H9 (cell line): ENCODE measurements at regions not wholly inside any gene's neighbourhood (a gene's known extent, or its start where the extent isn't known, plus 50 kb on each side); places are given as distances from the start of the nearest gene placed in this dataset.

Experiments
- DNase-seq: peaks from one replicate; pipeline ENCODE4 v3.0.0-alpha.2; 2017
- H2AFZ ChIP-seq: one replicate; pipeline ENCODE4 v1.6.1; 2013; ENCODE audit warnings: mild to moderate bottlenecking, low read length, control low read depth, moderate library complexity
- H2AK5ac ChIP-seq: 2 replicates; pipeline ENCODE4 v1.6.1; 2013; ENCODE audit warnings: low read length, control low read depth, mixed read lengths; ENCODE audit not compliant: insufficient read length
- H2BK120ac ChIP-seq: one replicate; pipeline ENCODE4 v1.6.1; 2013; ENCODE audit warnings: low read depth, mild to moderate bottlenecking, low read length, control low read depth, inconsistent platforms; ENCODE audit not compliant: poor library complexity, severe bottlenecking
- H2BK12ac ChIP-seq: 2 replicates; pipeline ENCODE4 v1.6.1; 2013; ENCODE audit warnings: low read length, control low read depth, mixed read lengths, low read depth; ENCODE audit not compliant: insufficient read length
- H2BK15ac ChIP-seq: 2 replicates; pipeline ENCODE4 v1.6.1; 2013; ENCODE audit warnings: low read depth, low read length, control low read depth
- H2BK20ac ChIP-seq: one replicate; pipeline ENCODE4 v1.6.1; 2013; ENCODE audit warnings: low read depth, mild to moderate bottlenecking, low read length, control low read depth, inconsistent platforms; ENCODE audit not compliant: poor library complexity, severe bottlenecking
- H2BK5ac ChIP-seq: 2 replicates; pipeline ENCODE4 v1.6.1; 2013; ENCODE audit warnings: low read length, control low read depth, mixed read lengths; ENCODE audit not compliant: insufficient read length
- H3K14ac ChIP-seq: 2 replicates; pipeline ENCODE4 v1.6.1; 2013; ENCODE audit warnings: low read length, control low read depth; ENCODE audit not compliant: insufficient read depth
- H3K18ac ChIP-seq: 2 replicates; pipeline ENCODE4 v1.6.1; 2013; ENCODE audit warnings: low read depth, mild to moderate bottlenecking, mixed read lengths, low read length, control low read depth; ENCODE audit not compliant: insufficient read length
- H3K23ac ChIP-seq: 2 replicates; pipeline ENCODE4 v1.6.1; 2013; ENCODE audit warnings: low read length, control low read depth, mixed read lengths, low read depth; ENCODE audit not compliant: insufficient read length
- H3K23me2 ChIP-seq: 2 replicates; pipeline ENCODE4 v1.6.1; 2013; ENCODE audit warnings: low read depth, mild to moderate bottlenecking, mixed read lengths, low read length, control low read depth; ENCODE audit not compliant: insufficient read length, poor library complexity, severe bottlenecking
- H3K27ac ChIP-seq: 2 replicates; pipeline ENCODE4 v1.5.1; 2013; ENCODE audit warnings: low read length, control low read depth, mixed read lengths, low read depth; ENCODE audit not compliant: insufficient read length
- H3K27me3 ChIP-seq: 2 replicates; pipeline ENCODE4 v1.6.1; 2013; ENCODE audit warnings: low read length, control low read depth, inconsistent platforms; ENCODE audit not compliant: insufficient read depth
- H3K4ac ChIP-seq: 2 replicates; pipeline ENCODE4 v1.6.1; 2013; ENCODE audit warnings: low read depth, mild to moderate bottlenecking, control low read depth, inconsistent platforms, low read length, moderate library complexity
- H3K4me1 ChIP-seq: 2 replicates; pipeline ENCODE4 v1.6.1; 2013; ENCODE audit warnings: low read length, control low read depth, inconsistent platforms; ENCODE audit not compliant: insufficient read depth
- H3K4me2 ChIP-seq: 2 replicates; pipeline ENCODE4 v1.6.1; 2013; ENCODE audit warnings: low read length, control low read depth, mixed read lengths; ENCODE audit not compliant: insufficient read length, insufficient read depth
- H3K56ac ChIP-seq: 2 replicates; pipeline ENCODE4 v1.6.1; 2013; ENCODE audit warnings: low read depth, mild to moderate bottlenecking, mixed read lengths, low read length, control low read depth; ENCODE audit not compliant: insufficient read length
- H3K79me1 ChIP-seq: 2 replicates; pipeline ENCODE4 v1.6.1; 2013; ENCODE audit warnings: low read depth, mild to moderate bottlenecking, moderate library complexity, low read length, control low read depth, inconsistent platforms; ENCODE audit not compliant: insufficient read depth, poor library complexity, severe bottlenecking
- H3K79me2 ChIP-seq: 2 replicates; pipeline ENCODE4 v1.6.1; 2013; ENCODE audit warnings: low read length, control low read depth, inconsistent platforms; ENCODE audit not compliant: insufficient read depth
- H3K9ac ChIP-seq: 2 replicates; pipeline ENCODE4 v1.6.1; 2013; ENCODE audit warnings: low read length, control low read depth, mixed read lengths; ENCODE audit not compliant: insufficient read length; ENCODE audit errors: extremely low read depth
- H3K9me3 ChIP-seq: one replicate; pipeline ENCODE4 v1.6.1; 2013; ENCODE audit warnings: low read depth, low read length, inconsistent platforms; ENCODE audit not compliant: control insufficient read depth
- H3T11ph ChIP-seq: one replicate; pipeline ENCODE4 v1.6.1; 2013; ENCODE audit warnings: mild to moderate bottlenecking, low read length, control low read depth, inconsistent platforms
- H4K20me1 ChIP-seq: one replicate; pipeline ENCODE4 v1.6.1; 2013; ENCODE audit not compliant: control insufficient read depth, insufficient read length, insufficient read depth
- H4K5ac ChIP-seq: 2 replicates; pipeline ENCODE4 v1.6.1; 2013; ENCODE audit warnings: low read depth, mild to moderate bottlenecking, mixed read lengths, low read length, control low read depth; ENCODE audit not compliant: insufficient read length
- H4K8ac ChIP-seq: replicated peaks from 2 replicates; pipeline ENCODE4 v1.6.1; 2013; ENCODE audit warnings: low read length, control low read depth, mixed read lengths, low read depth; ENCODE audit not compliant: insufficient read length
- H4K91ac ChIP-seq: 2 replicates; pipeline ENCODE4 v1.6.1; 2013; ENCODE audit warnings: low read depth, mild to moderate bottlenecking, moderate library complexity, mixed read lengths, low read length, control low read depth; ENCODE audit not compliant: insufficient read length
- H3K27ac Mint-ChIP-seq, 3 experiments: 2 replicates in 2 of 3; 3 replicates in 1 of 3; pipeline ENCODE4 v1.8.0; 2020 to 2021; ENCODE audit warnings: mixed read lengths in 3 of 3, mild to moderate bottlenecking in 1 of 3, moderate library complexity in 1 of 3
- H3K27me3 Mint-ChIP-seq: 2 replicates; pipeline ENCODE4 v1.8.0; 2021; ENCODE audit warnings: low read depth, mild to moderate bottlenecking, moderate library complexity, mixed read lengths
- H3K36me3 Mint-ChIP-seq, 3 experiments: 2 replicates in 2 of 3; 3 replicates in 1 of 3; pipeline ENCODE4 v1.8.0; 2020 to 2021; ENCODE audit warnings: low read depth in 3 of 3, mixed read lengths in 3 of 3; ENCODE audit not compliant: insufficient read depth in 1 of 3
- H3K4me1 Mint-ChIP-seq, 2 experiments: 2 replicates each; pipeline ENCODE4 v1.8.0; 2020; ENCODE audit warnings: mixed read lengths in 2 of 2
- H3K4me3 Mint-ChIP-seq, 2 experiments: 2 replicates in 1 of 2; 3 replicates in 1 of 2; pipeline ENCODE4 v1.8.0; 2020 to 2021; ENCODE audit warnings: mild to moderate bottlenecking in 2 of 2, mixed read lengths in 2 of 2, moderate library complexity in 1 of 2
- H3K9me3 Mint-ChIP-seq, 2 experiments: 2 replicates in 1 of 2; 3 replicates in 1 of 2; pipeline ENCODE4 v1.8.0; 2020; ENCODE audit warnings: mild to moderate bottlenecking in 2 of 2, mixed read lengths in 2 of 2, moderate library complexity in 1 of 2
- WGBS: extraction: QIAGEN DNeasy Blood & Tissue Kit; methylation state at CpG from one replicate; pipeline ENCODE4 v1.1.7; 2013; ENCODE audit warnings: missing lambda C conversion rate, low lambda C conversion rate, mixed read lengths; ENCODE audit not compliant: insufficient read length; ENCODE audit errors: extremely low coverage; 5-methylcytosine and 5-hydroxymethylcytosine counted together
- TF ChIP-seq, protein P1 (sequence below): fragments of 200-600 bp; sonication (generic); conservative IDR thresholded peaks from 3 replicates; pipeline ENCODE4 v1.8.0; 2021; ENCODE audit warnings: antibody characterized with exemption, mild to moderate bottlenecking

GRCh38 chr16:74064120-74064735 lies 232.4 kb upstream of the PSMD7 start:
- Histone ChIP-seq H3K27ac (no peak overlapping the region), H3K14ac (no peak overlapping the region), H3K9ac (no peak overlapping the region), H2BK12ac (no peak overlapping the region), H4K91ac (no peak overlapping the region), H3K79me2 (no peaks in the 10 kb centered on the region), H3K18ac (no peak overlapping the region), H2AFZ (no peak overlapping the region), H3K56ac (no peak overlapping the region), H3K4ac (no peak overlapping the region), H3K4me1 (0 out of 2 replicates have a peak, but pooled peaks cover 2% of the 10 kb centered on the region), H3K27me3 (no peaks in the 10 kb centered on the region), H3K23me2 (no peaks in the 10 kb centered on the region), H2BK20ac (no peak overlapping the region), H2AK5ac (no peak overlapping the region), H3T11ph (no peak overlapping the region), H3K23ac (no peak overlapping the region), H4K20me1 (no peaks in the 10 kb centered on the region), H2BK120ac (no peak overlapping the region), H3K4me2 (no peak overlapping the region), H2BK5ac (no peak overlapping the region), H2BK15ac (no peak overlapping the region), H3K9me3 (no peaks in the 10 kb centered on the region), H3K79me1 (no peaks in the 10 kb centered on the region), H4K8ac (no peak overlapping the region), H4K5ac (no peak overlapping the region)
- no peaks in the 10 kb centered on the region for H3K36me3 Mint-ChIP-seq
- no CpG with 5 or more reads among the region's 5 CpGs for WGBS
- no peak overlapping the region for H3K4me3 Mint-ChIP-seq
- H3K4me1 Mint-ChIP-seq, result peaks cover 26 to 33% of the 10 kb centered on the region in 2 experiments
- no peak for DNase-seq
- H3K27me3 Mint-ChIP-seq, result no peaks in the 10 kb centered on the region
- no peak overlapping the region for H3K27ac Mint-ChIP-seq
- TF ChIP-seq, protein P1, sequence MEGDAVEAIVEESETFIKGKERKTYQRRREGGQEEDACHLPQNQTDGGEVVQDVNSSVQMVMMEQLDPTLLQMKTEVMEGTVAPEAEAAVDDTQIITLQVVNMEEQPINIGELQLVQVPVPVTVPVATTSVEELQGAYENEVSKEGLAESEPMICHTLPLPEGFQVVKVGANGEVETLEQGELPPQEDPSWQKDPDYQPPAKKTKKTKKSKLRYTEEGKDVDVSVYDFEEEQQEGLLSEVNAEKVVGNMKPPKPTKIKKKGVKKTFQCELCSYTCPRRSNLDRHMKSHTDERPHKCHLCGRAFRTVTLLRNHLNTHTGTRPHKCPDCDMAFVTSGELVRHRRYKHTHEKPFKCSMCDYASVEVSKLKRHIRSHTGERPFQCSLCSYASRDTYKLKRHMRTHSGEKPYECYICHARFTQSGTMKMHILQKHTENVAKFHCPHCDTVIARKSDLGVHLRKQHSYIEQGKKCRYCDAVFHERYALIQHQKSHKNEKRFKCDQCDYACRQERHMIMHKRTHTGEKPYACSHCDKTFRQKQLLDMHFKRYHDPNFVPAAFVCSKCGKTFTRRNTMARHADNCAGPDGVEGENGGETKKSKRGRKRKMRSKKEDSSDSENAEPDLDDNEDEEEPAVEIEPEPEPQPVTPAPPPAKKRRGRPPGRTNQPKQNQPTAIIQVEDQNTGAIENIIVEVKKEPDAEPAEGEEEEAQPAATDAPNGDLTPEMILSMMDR, result no peak
- peaks cover 2 to 3% of the 10 kb centered on the region in 2 experiments; a peak in 3 of 5 replicates for H3K9me3 Mint-ChIP-seq
